GM23338 (cell line): ENCODE measurements at regions not wholly inside any gene's neighbourhood (a gene's known extent, or its start where the extent isn't known, plus 50 kb on each side); places are given as distances from the start of the nearest gene placed in this dataset.

Experiments
- ATAC-seq: fragments of 200-7000 bp; cut with Tn5 transposase; 3 replicates; pipeline ENCODE4 v1.9.1; 2020
- DNase-seq: peaks from one replicate; pipeline ENCODE4 v3.0.0-alpha.2; 2015; ENCODE audit warnings: low spot score
- H2AFZ ChIP-seq: fragments of 200-600 bp; sonication (generic); 2 replicates; pipeline ENCODE4 v1.8.0; 2016; ENCODE audit warnings: antibody characterized with exemption, mild to moderate bottlenecking, moderate library complexity
- H3F3A ChIP-seq: fragments of 200-600 bp; sonication (generic); replicated peaks from 2 replicates; pipeline ENCODE4 v1.8.0; 2017; ENCODE audit warnings: antibody characterized with exemption, mixed run types, low read depth
- H3K27ac ChIP-seq: fragments of 200-600 bp; sonication (generic); 2 replicates; pipeline ENCODE4 v1.6.1; 2016; ENCODE audit warnings: low read depth
- H3K27me3 ChIP-seq: fragments of 200-600 bp; sonication (generic); 2 replicates; pipeline ENCODE4 v1.8.0; 2016; ENCODE audit warnings: mild to moderate bottlenecking, mixed run types, moderate library complexity; ENCODE audit not compliant: insufficient read depth
- H3K36me3 ChIP-seq: fragments of 200-600 bp; sonication (generic); 2 replicates; pipeline ENCODE4 v1.8.0; 2016; ENCODE audit warnings: mild to moderate bottlenecking; ENCODE audit not compliant: insufficient read depth
- H3K4me1 ChIP-seq: fragments of 200-600 bp; sonication (generic); 2 replicates; pipeline ENCODE4 v1.8.0; 2016; ENCODE audit warnings: mild to moderate bottlenecking, moderate library complexity; ENCODE audit not compliant: insufficient read depth
- H3K4me2 ChIP-seq: fragments of 200-600 bp; sonication (generic); 2 replicates; pipeline ENCODE4 v1.7.1; 2017; ENCODE audit warnings: mixed run types
- H3K4me3 ChIP-seq: fragments of 200-600 bp; sonication (generic); 2 replicates; pipeline ENCODE4 v1.6.1; 2016; ENCODE audit warnings: mixed run types
- H3K79me2 ChIP-seq: fragments of 200-600 bp; sonication (generic); replicated peaks from 2 replicates; pipeline ENCODE4 v1.8.0; 2017; ENCODE audit warnings: mild to moderate bottlenecking; ENCODE audit not compliant: insufficient read depth
- H3K9me2 ChIP-seq: fragments of 200-600 bp; sonication (generic); 2 replicates; pipeline ENCODE4 v1.8.0; 2017; ENCODE audit not compliant: insufficient read depth
- H4K20me1 ChIP-seq: fragments of 200-600 bp; sonication (generic); replicated peaks from 2 replicates; pipeline ENCODE4 v1.8.0; 2017; ENCODE audit warnings: mild to moderate bottlenecking; ENCODE audit not compliant: insufficient read depth
- H3K27ac Mint-ChIP-seq: 2 replicates; pipeline ENCODE4 v1.8.0; 2020; ENCODE audit warnings: inconsistent platforms, mild to moderate bottlenecking, moderate library complexity, mixed read lengths
- H3K27me3 Mint-ChIP-seq: 3 replicates; pipeline ENCODE4 v1.8.0; 2022; ENCODE audit warnings: low read depth, mild to moderate bottlenecking, moderate library complexity, mixed read lengths, inconsistent platforms; ENCODE audit not compliant: insufficient read depth, poor library complexity
- H3K36me3 Mint-ChIP-seq: 3 replicates; pipeline ENCODE4 v1.8.0; 2021; ENCODE audit warnings: low read depth, mild to moderate bottlenecking, inconsistent platforms, moderate library complexity, mixed read lengths
- H3K4me1 Mint-ChIP-seq: 3 replicates; pipeline ENCODE4 v1.8.0; 2020; ENCODE audit warnings: mild to moderate bottlenecking, inconsistent platforms, mixed read lengths
- H3K4me3 Mint-ChIP-seq: 3 replicates; pipeline ENCODE4 v1.8.0; 2021; ENCODE audit warnings: moderate library complexity, mild to moderate bottlenecking, inconsistent platforms, mixed read lengths
- H3K9me3 Mint-ChIP-seq: 3 replicates; pipeline ENCODE4 v1.8.0; 2020; ENCODE audit warnings: moderate library complexity, mild to moderate bottlenecking, inconsistent platforms, mixed read lengths
- CTCF ChIP-seq, 2 experiments: fragments of 200-600 bp in 1 of 2; sonication (generic) in 1 of 2; conservative IDR thresholded peaks; 2 replicates each; pipeline versions ENCODE4 v1.5.1 to v1.6.1; 2016 to 2017; ENCODE audit warnings: antibody characterized with exemption in 2 of 2, low read depth in 2 of 2, mild to moderate bottlenecking in 2 of 2, moderate library complexity in 1 of 2
- EZH2phosphoT487 ChIP-seq: fragments of 200-600 bp; sonication (generic); IDR thresholded peaks from one replicate; pipeline ENCODE4 v1.8.1; 2018; ENCODE audit warnings: antibody characterized with exemption; ENCODE audit not compliant: unreplicated experiment
- JUNB ChIP-seq: IDR thresholded peaks from one replicate; pipeline ENCODE4 v1.6.1; 2016; ENCODE audit warnings: antibody characterized with exemption; ENCODE audit not compliant: unreplicated experiment
- NANOG ChIP-seq: IDR thresholded peaks from 2 replicates; pipeline ENCODE4 v1.6.1; 2016; ENCODE audit warnings: antibody characterized with exemption, borderline replicate concordance
- POLR2AphosphoS5 ChIP-seq: IDR thresholded peaks from 2 replicates; pipeline ENCODE4 v1.6.1; 2016; ENCODE audit warnings: antibody characterized with exemption, low read depth
- REST ChIP-seq: IDR thresholded peaks from one replicate; pipeline ENCODE4 v1.6.1; 2018; ENCODE audit warnings: antibody characterized with exemption; ENCODE audit not compliant: unreplicated experiment
- ZNF114 ChIP-seq: fragments of 250-450 bp; sonication (Bioruptor Pico); IDR thresholded peaks from 2 replicates; pipeline ENCODE4 v1.5.0; 2020; ENCODE audit warnings: mild to moderate bottlenecking, moderate library complexity
- ZNF331 ChIP-seq: fragments of 250-450 bp; sonication (Bioruptor Pico); IDR thresholded peaks from 2 replicates; pipeline ENCODE4 v1.5.0; 2020; ENCODE audit warnings: low read depth, mild to moderate bottlenecking, moderate library complexity
- ZNF462 ChIP-seq: fragments of 250-450 bp; sonication (Bioruptor Pico); IDR thresholded peaks from 2 replicates; pipeline ENCODE4 v1.5.0; 2020; ENCODE audit warnings: mild to moderate bottlenecking, moderate library complexity

- no peak for TF ChIP-seq ZNF462 (CRISPR knock-in tag)
- TF ChIP-seq JUNB, result no peak
- no peak for TF ChIP-seq NANOG
Measured at GRCh38 chr6:159513914-159514313, 179.1 kb downstream of the SOD2 start (continued).

GRCh38 chr6:159513074-159513720 lies 179.8 kb downstream of the SOD2 start:
- no peaks in the 10 kb centered on the region for H3K36me3 ChIP-seq
- H3K4me1 Mint-ChIP-seq, result no peaks in the 10 kb centered on the region
- no peak for DNase-seq
- H3K4me3 Mint-ChIP-seq, result no peak overlapping the region
- no peak overlapping the region for H3K4me2 ChIP-seq
- no peaks in the 10 kb centered on the region for H3K27me3 ChIP-seq
- peaks cover 2% of the 10 kb centered on the region for H3K9me2 ChIP-seq
- peaks cover 6% of the 10 kb centered on the region; the same call in 2 of the 3 replicates for H3K9me3 Mint-ChIP-seq
- H3K79me2 ChIP-seq, result no peaks in the 10 kb centered on the region
- no peaks in the 10 kb centered on the region for H4K20me1 ChIP-seq
- H3K4me3 ChIP-seq, result no peak overlapping the region
- H3K4me1 ChIP-seq, result no peaks in the 10 kb centered on the region
- no peaks in the 10 kb centered on the region for H3K27me3 Mint-ChIP-seq
- no peaks in the 10 kb centered on the region for H3F3A ChIP-seq
- ATAC-seq, result no peak
- H3K27ac ChIP-seq, result no peak overlapping the region
- no peak overlapping the region for H2AFZ ChIP-seq
- H3K27ac Mint-ChIP-seq, result no peak overlapping the region
- H3K36me3 Mint-ChIP-seq, result no peaks in the 10 kb centered on the region
- no peak for TF ChIP-seq ZNF114 (CRISPR knock-in tag)
- TF ChIP-seq REST, result no peak
- no peak for TF ChIP-seq CTCF (conservative IDR thresholded peaks at IDR 0.05; ENCODE audit: low read depth in 2 of 2)
- no peak for TF ChIP-seq EZH2phosphoT487
- TF ChIP-seq POLR2AphosphoS5, result no peak
- no peak for TF ChIP-seq ZNF331 (CRISPR knock-in tag)
- no peak for TF ChIP-seq NANOG
